HL-60 (cell line): ENCODE measurements at regions not wholly inside any gene's neighbourhood (a gene's known extent, or its start where the extent isn't known, plus 50 kb on each side); places are given as distances from the start of the nearest gene placed in this dataset.

ENCODE experiments used
- GABPA ChIP-seq: IDR thresholded peaks from 2 replicates; pipeline ENCODE4 v1.6.1; 2012; ENCODE audit warnings: low read depth
- TF ChIP-seq, protein P1 (sequence below): IDR thresholded peaks from one replicate; pipeline ENCODE4 v1.5.1; 2011; ENCODE audit warnings: low read length, control low read depth, inconsistent platforms; ENCODE audit not compliant: insufficient read depth
- TF ChIP-seq, protein P2 (sequence below): IDR thresholded peaks from 2 replicates; pipeline ENCODE4 v1.6.1; 2012; ENCODE audit warnings: low read depth; ENCODE audit not compliant: insufficient replicate concordance

DNA sequence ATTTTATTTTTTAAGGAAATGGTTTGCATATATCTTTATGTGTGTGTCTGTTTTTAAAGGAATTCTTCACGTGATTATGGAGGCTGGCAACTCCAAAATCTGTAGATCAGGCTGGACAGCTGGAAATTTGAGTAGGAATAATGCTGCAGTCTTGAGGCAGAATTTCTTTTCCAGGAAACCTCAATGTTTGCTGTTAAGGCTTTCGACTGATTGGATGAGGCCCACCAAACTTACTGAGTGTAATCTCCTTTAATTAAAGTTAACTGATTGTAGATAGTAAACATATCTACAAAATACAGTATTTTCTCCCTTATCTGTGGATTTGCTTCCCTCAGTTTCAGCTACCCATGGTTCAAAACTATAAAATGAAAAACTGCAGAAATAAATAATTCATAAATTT lies 883.1 kb downstream of the TTLL7 start:
- TF ChIP-seq, protein P1, sequence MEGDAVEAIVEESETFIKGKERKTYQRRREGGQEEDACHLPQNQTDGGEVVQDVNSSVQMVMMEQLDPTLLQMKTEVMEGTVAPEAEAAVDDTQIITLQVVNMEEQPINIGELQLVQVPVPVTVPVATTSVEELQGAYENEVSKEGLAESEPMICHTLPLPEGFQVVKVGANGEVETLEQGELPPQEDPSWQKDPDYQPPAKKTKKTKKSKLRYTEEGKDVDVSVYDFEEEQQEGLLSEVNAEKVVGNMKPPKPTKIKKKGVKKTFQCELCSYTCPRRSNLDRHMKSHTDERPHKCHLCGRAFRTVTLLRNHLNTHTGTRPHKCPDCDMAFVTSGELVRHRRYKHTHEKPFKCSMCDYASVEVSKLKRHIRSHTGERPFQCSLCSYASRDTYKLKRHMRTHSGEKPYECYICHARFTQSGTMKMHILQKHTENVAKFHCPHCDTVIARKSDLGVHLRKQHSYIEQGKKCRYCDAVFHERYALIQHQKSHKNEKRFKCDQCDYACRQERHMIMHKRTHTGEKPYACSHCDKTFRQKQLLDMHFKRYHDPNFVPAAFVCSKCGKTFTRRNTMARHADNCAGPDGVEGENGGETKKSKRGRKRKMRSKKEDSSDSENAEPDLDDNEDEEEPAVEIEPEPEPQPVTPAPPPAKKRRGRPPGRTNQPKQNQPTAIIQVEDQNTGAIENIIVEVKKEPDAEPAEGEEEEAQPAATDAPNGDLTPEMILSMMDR = no peak
- TF ChIP-seq GABPA = no peak
- TF ChIP-seq, protein P2, sequence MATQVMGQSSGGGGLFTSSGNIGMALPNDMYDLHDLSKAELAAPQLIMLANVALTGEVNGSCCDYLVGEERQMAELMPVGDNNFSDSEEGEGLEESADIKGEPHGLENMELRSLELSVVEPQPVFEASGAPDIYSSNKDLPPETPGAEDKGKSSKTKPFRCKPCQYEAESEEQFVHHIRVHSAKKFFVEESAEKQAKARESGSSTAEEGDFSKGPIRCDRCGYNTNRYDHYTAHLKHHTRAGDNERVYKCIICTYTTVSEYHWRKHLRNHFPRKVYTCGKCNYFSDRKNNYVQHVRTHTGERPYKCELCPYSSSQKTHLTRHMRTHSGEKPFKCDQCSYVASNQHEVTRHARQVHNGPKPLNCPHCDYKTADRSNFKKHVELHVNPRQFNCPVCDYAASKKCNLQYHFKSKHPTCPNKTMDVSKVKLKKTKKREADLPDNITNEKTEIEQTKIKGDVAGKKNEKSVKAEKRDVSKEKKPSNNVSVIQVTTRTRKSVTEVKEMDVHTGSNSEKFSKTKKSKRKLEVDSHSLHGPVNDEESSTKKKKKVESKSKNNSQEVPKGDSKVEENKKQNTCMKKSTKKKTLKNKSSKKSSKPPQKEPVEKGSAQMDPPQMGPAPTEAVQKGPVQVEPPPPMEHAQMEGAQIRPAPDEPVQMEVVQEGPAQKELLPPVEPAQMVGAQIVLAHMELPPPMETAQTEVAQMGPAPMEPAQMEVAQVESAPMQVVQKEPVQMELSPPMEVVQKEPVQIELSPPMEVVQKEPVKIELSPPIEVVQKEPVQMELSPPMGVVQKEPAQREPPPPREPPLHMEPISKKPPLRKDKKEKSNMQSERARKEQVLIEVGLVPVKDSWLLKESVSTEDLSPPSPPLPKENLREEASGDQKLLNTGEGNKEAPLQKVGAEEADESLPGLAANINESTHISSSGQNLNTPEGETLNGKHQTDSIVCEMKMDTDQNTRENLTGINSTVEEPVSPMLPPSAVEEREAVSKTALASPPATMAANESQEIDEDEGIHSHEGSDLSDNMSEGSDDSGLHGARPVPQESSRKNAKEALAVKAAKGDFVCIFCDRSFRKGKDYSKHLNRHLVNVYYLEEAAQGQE = no peak
